ENCODE measurements at regions not wholly inside any gene's neighbourhood (a gene's known extent, or its start where the extent isn't known, plus 50 kb on each side); places are given as distances from the start of the nearest gene placed in this dataset.
"Not testable (repeated sequence)": the region's sequence is repeated elsewhere in the genome, so short reads cannot be mapped to it uniquely, and the experiment has no call there.

GRCh38 chr3:112695377-112696108 is 54.6 kb upstream of the CCDC80 start:
- TF ChIP-seq CTCF (conservative IDR thresholded peaks at IDR 0.05 in 1 of 2, IDR thresholded peaks at IDR 0.05 in 1 of 2; ENCODE audit: low read depth in 1 of 2, low read length in 2 of 2) = peak in 1 of 2 donors; percentile 32
- not testable (repeated sequence) for TF ChIP-seq EZH2 (IDR thresholded peaks at IDR 0.05; ENCODE audit: low read length, missing control alignments)

Data from fibroblast of lung (primary cell).